HuH-7 (cell line): ENCODE measurements at regions not wholly inside any gene's neighbourhood (a gene's known extent, or its start where the extent isn't known, plus 50 kb on each side); places are given as distances from the start of the nearest gene placed in this dataset.

Experiments used
- DNase-seq: peaks from one replicate; pipeline ENCODE4 v3.0.0; 2011; ENCODE audit warnings: low spot score

GRCh38 chr5:60374409-60374808 is 325.6 kb downstream of the DEPDC1B start:
- DNase-seq: no peak

- peak; percentile 6 for DNase-seq
Observed at GRCh38 chr5:60372786-60373185, 327.2 kb downstream of the DEPDC1B start.

DNA sequence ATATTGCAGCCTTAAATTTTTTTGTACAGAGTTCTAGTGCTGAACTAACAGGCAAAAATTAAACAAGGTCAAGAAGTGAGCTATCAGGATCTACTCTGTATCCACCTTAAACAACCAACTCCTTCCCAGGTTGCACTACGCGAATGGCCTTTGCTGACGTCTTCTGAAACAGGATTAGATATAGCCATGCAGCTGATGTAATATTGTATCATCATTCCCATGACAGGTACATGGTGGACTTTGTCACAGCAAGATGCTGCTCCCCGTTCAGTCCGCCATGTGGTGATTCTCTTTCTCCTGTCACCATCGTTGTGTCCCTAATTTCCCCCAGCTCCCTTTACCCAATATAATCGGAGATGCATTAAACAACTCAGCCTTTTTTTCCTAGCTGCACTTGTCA is 328.9 kb downstream of the DEPDC1B start:
- DNase-seq: no peak

DNA sequence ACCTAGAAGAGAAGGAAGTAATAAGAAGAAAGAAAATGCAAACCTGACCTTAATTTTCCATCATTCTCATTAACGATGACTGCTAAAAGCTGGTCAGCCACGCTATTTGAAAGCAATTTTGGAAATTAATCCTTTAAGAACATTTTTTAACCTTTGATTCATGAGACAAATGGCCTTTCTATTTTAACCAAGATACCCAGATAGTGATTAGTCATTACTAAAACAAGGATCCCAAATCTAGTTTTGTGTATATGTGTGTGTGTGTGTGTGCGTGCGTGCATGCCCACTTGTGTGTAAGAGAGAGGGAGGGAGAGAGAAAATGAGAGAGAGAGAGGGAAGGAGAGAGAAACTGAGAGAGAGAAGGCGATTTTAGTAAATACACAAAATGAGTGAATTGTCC is 329.5 kb downstream of the DEPDC1B start:
- no peak for DNase-seq

- DNase-seq: no peak
Observed at GRCh38 chr5:60369391-60369790, 330.6 kb downstream of the DEPDC1B start.

GRCh38 chr5:60368100-60368499 is 331.9 kb downstream of the DEPDC1B start:
- DNase-seq: no peak

DNA sequence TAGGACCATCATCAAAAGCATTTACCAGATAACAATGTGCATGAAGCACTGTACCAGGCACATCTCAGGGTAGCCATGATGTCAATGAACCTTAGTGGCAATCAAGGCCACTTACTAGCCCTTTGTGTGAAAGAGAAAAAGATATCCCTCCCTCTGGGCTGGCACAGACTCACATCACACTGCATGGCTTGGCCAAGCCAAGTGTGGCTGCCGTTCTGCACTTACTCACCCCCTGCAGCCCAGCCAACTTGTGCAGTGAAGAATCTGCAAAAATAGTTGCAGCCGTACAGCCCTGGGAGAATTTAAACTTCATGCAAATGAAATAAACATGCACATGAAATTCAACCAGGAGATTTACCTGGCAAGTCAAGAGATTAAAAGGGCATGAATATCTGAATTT is 333.5 kb downstream of the DEPDC1B start:
- no peak for DNase-seq

DNA sequence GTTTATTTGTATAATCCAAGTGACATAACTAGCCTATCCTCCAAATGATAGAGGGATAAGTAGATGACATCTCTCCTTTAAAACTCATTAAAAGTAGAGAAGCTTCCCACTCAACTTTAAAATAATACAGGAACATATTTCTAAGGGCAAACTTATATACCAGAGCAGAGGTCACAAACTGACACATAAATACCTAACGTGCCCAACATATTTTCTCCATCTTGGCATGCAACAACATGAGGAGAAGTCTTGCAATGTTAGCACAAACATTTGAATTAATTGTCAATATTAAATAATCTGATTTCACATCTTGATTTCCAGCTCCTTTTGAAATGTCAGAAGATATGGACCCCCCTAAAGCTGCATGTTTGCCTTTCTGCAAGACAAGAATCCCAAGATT is 335.0 kb downstream of the DEPDC1B start:
- no peak for DNase-seq

GRCh38 chr5:60362158-60362557 is 337.8 kb downstream of the DEPDC1B start:
- no peak for DNase-seq

DNA sequence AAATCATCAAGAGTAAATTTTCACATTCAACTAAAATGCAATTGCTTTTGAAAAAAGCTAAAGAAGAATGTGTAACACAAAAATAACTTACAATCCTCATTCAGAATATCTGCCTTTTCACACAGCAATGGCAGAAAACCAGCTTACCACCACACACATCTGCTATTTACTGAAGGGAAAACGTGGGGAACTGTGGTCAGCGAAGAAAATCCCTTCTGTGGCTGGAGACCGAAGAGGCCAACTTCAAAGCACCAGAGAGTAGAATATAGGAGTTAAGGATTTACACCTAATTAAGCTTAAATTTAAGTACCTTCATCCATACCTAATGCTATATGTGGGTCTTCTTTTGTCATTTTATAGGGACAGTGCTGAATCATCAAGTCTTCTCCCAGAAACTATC is 339.6 kb downstream of the DEPDC1B start:
- DNase-seq: no peak

- no peak for DNase-seq
Observed at GRCh38 chr5:60357302-60357701, 342.7 kb downstream of the DEPDC1B start.

- DNase-seq: no peak
Observed at GRCh38 chr5:60356745-60357144, 343.2 kb downstream of the DEPDC1B start.

DNA sequence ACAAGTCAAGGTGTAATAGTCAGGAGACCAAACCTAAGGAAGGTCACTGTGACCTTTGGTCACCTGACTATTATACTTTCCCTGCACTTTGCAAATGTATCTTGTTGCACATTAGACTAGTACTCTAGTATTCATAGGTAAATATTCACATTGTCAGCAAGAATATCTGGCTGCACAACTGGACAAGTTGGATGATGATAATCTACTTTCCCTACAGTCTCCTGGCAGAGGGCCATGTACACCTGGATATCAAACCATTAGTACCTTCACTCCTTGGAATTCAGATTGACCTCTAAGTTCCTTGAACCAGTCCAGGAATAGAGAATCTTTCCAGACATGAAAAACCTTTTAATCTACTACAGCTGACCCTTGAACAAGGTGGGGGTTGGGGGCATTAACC is 344.8 kb downstream of the DEPDC1B start:
- no peak for DNase-seq

GRCh38 chr5:60354311-60354710 is 345.7 kb downstream of the DEPDC1B start:
- no peak for DNase-seq

GRCh38 chr5:60352992-60353599 is 346.9 kb downstream of the DEPDC1B start:
- DNase-seq: no peak

DNA sequence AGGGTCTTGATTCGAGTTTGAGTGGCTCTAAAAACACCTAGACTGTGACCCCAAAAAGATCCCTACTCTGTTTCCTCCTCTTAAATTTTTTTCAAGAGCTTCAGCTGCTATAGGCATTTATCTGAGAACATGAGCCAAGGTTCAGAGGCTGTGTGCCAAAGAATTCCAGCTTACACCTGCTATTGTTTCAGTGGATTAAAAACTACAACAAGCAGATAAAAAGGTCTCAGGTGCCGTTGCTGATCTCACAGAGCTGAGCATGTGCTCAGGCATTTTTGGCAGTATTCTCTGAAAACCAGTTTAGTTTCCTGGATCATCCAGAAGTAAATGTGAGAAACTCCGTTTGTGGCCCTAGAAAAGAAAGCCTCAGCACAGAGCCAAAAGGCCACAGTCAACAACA is 349.2 kb downstream of the DEPDC1B start:
- DNase-seq: no peak

GRCh38 chr5:60349891-60350415 is 350.0 kb downstream of the DEPDC1B start:
- no peak for DNase-seq

- DNase-seq: no peak
Observed at GRCh38 chr5:60346393-60346792, 353.6 kb downstream of the DEPDC1B start.

- DNase-seq: no peak
Observed at GRCh38 chr5:60343102-60343501, 356.9 kb downstream of the DEPDC1B start.

- no peak for DNase-seq
Observed at GRCh38 chr5:60340965-60341471, 358.9 kb downstream of the DEPDC1B start.

DNA sequence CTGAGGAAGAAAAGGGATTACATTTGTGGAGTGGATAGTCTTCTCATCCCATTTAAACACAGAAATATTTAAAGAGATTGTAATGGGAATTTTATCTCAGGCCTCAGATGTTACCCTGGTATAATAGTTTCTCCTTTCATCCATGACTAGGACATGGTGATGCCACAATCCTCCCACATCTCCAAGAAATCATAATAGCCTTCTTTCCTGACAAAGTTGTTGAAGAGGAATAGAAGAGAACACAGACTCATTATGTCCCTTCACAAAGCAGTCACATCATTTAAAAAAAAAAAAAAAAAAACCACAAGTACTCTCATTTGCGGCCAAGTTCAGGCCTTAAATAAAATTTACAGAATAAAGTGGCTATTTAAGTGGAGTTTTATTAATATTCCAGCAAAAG is 359.6 kb downstream of the DEPDC1B start:
- no peak for DNase-seq

DNA sequence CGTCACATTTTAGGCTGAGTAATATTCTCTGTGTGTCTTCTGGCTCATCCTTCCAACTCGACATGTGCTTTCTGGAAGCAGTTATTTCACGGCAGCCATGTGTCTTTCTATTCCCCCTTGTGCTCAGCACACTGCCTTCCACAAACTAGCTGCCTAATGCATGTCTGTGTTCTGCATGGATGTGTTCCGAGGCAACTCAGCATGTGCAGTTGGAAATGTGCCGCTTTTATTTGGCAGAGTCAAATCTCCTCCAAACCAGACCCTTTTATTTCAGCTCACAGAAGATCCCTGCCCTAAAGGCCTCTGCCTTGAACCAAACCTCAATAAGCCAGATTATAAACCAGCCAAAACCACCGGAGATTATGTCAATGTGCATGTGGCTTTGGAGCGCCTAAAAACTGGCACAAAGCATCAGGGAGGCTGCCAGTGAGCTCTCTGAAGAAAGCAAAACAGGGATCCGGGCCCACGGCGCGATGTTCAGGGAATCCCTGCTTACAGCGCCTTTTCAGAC is 360.2 kb downstream of the DEPDC1B start:
- DNase-seq: no peak

DNA sequence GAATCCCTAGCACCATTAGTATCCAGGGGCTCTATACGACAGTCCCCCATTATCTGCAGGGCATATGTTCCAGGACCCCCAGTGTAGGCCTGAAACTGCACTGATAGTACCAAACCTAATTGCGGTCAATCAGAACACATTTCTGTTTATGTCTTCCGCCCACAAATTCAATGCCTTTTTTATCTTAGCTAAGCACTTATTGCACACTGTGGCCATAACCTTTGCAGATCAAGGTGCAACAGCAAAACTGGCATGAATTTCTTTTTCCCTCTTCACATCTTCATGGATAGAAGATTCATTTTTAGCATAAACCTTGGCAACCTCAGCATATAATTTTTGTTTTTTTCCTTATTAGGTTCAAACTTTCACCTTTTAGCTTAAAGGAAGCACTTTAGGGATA is 361.1 kb downstream of the DEPDC1B start:
- no peak for DNase-seq

DNA sequence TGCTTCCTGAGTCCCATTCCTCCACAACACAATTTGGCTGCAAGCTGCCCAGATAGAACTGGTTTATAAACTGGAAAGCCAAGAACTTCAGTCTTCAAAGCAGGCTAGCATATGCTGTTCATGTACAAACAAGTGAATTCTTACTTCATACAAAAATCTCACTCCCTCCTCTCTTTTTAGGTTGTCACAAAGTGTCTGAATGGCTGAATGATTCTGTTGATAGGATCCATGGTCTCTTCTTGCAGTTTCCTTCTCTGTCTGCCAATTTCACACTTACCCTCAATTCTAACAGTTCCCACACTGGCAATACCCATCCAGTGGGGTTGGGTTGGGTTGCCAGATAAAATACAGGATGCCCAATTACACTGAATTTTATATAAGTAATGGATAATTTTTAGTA is 363.5 kb downstream of the DEPDC1B start:
- no peak for DNase-seq
